GM19035 (cell line): ENCODE measurements at regions not wholly inside any gene's neighbourhood (a gene's known extent, or its start where the extent isn't known, plus 50 kb on each side); places are given as distances from the start of the nearest gene placed in this dataset.

Experiments
- ATAC-seq: cut with Tn5 transposase; IDR thresholded peaks from one replicate; pipeline ENCODE4 v1.9.1; 2021; ENCODE audit not compliant: unreplicated experiment

- ATAC-seq, result no peak
Observed at GRCh38 chr1:163406772-163407171, 85.0 kb downstream of the NUF2 start.

- ATAC-seq, result no peak
Observed at GRCh38 chr1:163408262-163408661, 86.5 kb downstream of the NUF2 start.

GRCh38 chr1:163410073-163410999, 88.6 kb downstream of the NUF2 start:
- ATAC-seq, result peak; percentile 51

GRCh38 chr1:163412221-163412620, 90.5 kb downstream of the NUF2 start:
- no peak for ATAC-seq

GRCh38 chr1:163414778-163415177, 93.0 kb downstream of the NUF2 start:
- peak; percentile 91 for ATAC-seq

GRCh38 chr1:163421701-163422100, 99.9 kb downstream of the NUF2 start:
- no peak for ATAC-seq

- no peak for ATAC-seq
Observed at GRCh38 chr1:163422738-163423404, 101.1 kb downstream of the NUF2 start.

- no peak for ATAC-seq
Observed at GRCh38 chr1:163426505-163427251, 104.9 kb downstream of the NUF2 start.

- no peak for ATAC-seq
Observed at GRCh38 chr1:163427279-163427678, 105.5 kb downstream of the NUF2 start.

GRCh38 chr1:163436140-163436812, 114.5 kb downstream of the NUF2 start:
- ATAC-seq, result no peak

GRCh38 chr1:163439471-163439870, 117.7 kb downstream of the NUF2 start:
- no peak for ATAC-seq

GRCh38 chr1:163440090-163440489, 118.3 kb downstream of the NUF2 start:
- no peak for ATAC-seq

- ATAC-seq, result no peak
Observed at GRCh38 chr1:163442231-163442879, 120.6 kb downstream of the NUF2 start.

- ATAC-seq, result no peak
Observed at GRCh38 chr1:163442895-163443294, 121.1 kb downstream of the NUF2 start.

GRCh38 chr1:163443863-163444262, 122.1 kb downstream of the NUF2 start:
- ATAC-seq, result no peak

- no peak for ATAC-seq
Observed at GRCh38 chr1:163444665-163445064, 122.9 kb downstream of the NUF2 start.

GRCh38 chr1:163450986-163451385, 129.2 kb downstream of the NUF2 start:
- ATAC-seq, result no peak

- ATAC-seq, result no peak
Observed at GRCh38 chr1:163459539-163459938, 137.8 kb downstream of the NUF2 start.

GRCh38 chr1:163467289-163467688, 145.5 kb downstream of the NUF2 start:
- ATAC-seq, result no peak
